ENCODE measurements at regions not wholly inside any gene's neighbourhood (a gene's known extent, or its start where the extent isn't known, plus 50 kb on each side); places are given as distances from the start of the nearest gene placed in this dataset.
"Not testable (repeated sequence)": the region's sequence is repeated elsewhere in the genome, so short reads cannot be mapped to it uniquely, and the experiment has no call there.

GRCh38 chr19:28689464-28689863, 523.5 kb downstream of the UQCRFS1 start:
- TF ChIP-seq CTCF (IDR thresholded peaks at IDR 0.05 in 4 of 5, conservative IDR thresholded peaks at IDR 0.05 in 1 of 5); POLR2A (IDR thresholded peaks at IDR 0.05): not testable (repeated sequence)

All from gastrocnemius medialis (tissue), 4 donors.